Skeletal muscle cell (primary cell): ENCODE measurements at regions not wholly inside any gene's neighbourhood (a gene's known extent, or its start where the extent isn't known, plus 50 kb on each side); places are given as distances from the start of the nearest gene placed in this dataset.
"Not testable (repeated sequence)": the region's sequence is repeated elsewhere in the genome, so short reads cannot be mapped to it uniquely, and the experiment has no call there.

Experiments
- DNase-seq: peaks from one replicate; pipeline ENCODE4 v3.0.0-alpha.2; 2010; ENCODE audit warnings: low read depth
- H3K4me3 ChIP-seq: 2 replicates; pipeline ENCODE4 v1.5.1; 2011; ENCODE audit warnings: low read depth, mild to moderate bottlenecking, control low read depth, low read length, moderate library complexity

GRCh38 chr10:17538941-17539340 is 78.2 kb downstream of the HACD1 start:
- no peak for DNase-seq
- no peak overlapping the region for H3K4me3 ChIP-seq

GRCh38 chr10:17537281-17537680 is 79.9 kb downstream of the HACD1 start:
- H3K4me3 ChIP-seq, result no peak overlapping the region
- DNase-seq, result no peak

GRCh38 chr10:17536221-17536620 is 81.0 kb downstream of the HACD1 start:
- H3K4me3 ChIP-seq, result no peak overlapping the region
- DNase-seq, result no peak

GRCh38 chr10:17533731-17534130 is 79.3 kb upstream of the ST8SIA6 start:
- no peak for DNase-seq
- no peak overlapping the region for H3K4me3 ChIP-seq

GRCh38 chr10:17528306-17528862 is 74.0 kb upstream of the ST8SIA6 start:
- DNase-seq, result no peak
- no peak overlapping the region for H3K4me3 ChIP-seq

GRCh38 chr10:17527514-17528146 is 73.2 kb upstream of the ST8SIA6 start:
- no peak overlapping the region for H3K4me3 ChIP-seq
- DNase-seq, result peak; percentile 73

GRCh38 chr10:17526571-17526970 is 72.2 kb upstream of the ST8SIA6 start:
- DNase-seq, H3K4me3 ChIP-seq: not testable (repeated sequence)

GRCh38 chr10:17523917-17524316 is 69.5 kb upstream of the ST8SIA6 start:
- no peak for DNase-seq
- H3K4me3 ChIP-seq, result no peak overlapping the region

GRCh38 chr10:17523246-17523753 is 68.9 kb upstream of the ST8SIA6 start:
- no peak for DNase-seq
- H3K4me3 ChIP-seq, result no peak overlapping the region

- DNase-seq, H3K4me3 ChIP-seq: not testable (repeated sequence)
Measured at GRCh38 chr10:17522269-17522668, 67.9 kb upstream of the ST8SIA6 start.

- DNase-seq, result no peak
- H3K4me3 ChIP-seq, result no peak overlapping the region
Measured at GRCh38 chr10:17519457-17519856, 65.1 kb upstream of the ST8SIA6 start.

GRCh38 chr10:17518338-17518737 is 63.9 kb upstream of the ST8SIA6 start:
- no peak for DNase-seq
- H3K4me3 ChIP-seq, result no peak overlapping the region

- DNase-seq, result no peak
- H3K4me3 ChIP-seq, result no peak overlapping the region
Measured at GRCh38 chr10:17516376-17516775, 62.0 kb upstream of the ST8SIA6 start.

GRCh38 chr10:17512341-17513001 is 58.1 kb upstream of the ST8SIA6 start:
- no peak overlapping the region for H3K4me3 ChIP-seq
- peak; percentile 94 for DNase-seq

GRCh38 chr10:17510242-17510908 is 56.0 kb upstream of the ST8SIA6 start:
- no peak for DNase-seq
- no peak overlapping the region for H3K4me3 ChIP-seq

GRCh38 chr10:17507538-17507937 is 53.1 kb upstream of the ST8SIA6 start:
- H3K4me3 ChIP-seq, result no peak overlapping the region
- no peak for DNase-seq

GRCh38 chr10:17506856-17507471 is 52.6 kb upstream of the ST8SIA6 start:
- H3K4me3 ChIP-seq, result no peak overlapping the region
- no peak for DNase-seq

- DNase-seq, result no peak
- H3K4me3 ChIP-seq, result no peak overlapping the region
Measured at GRCh38 chr10:17506390-17506789, 52.0 kb upstream of the ST8SIA6 start.

GRCh38 chr10:17504547-17505245 is 50.3 kb upstream of the ST8SIA6 start:
- DNase-seq, result peak; percentile 31
- H3K4me3 ChIP-seq, result no peak overlapping the region
